ENCODE measurements at regions not wholly inside any gene's neighbourhood (a gene's known extent, or its start where the extent isn't known, plus 50 kb on each side); places are given as distances from the start of the nearest gene placed in this dataset.

DNA sequence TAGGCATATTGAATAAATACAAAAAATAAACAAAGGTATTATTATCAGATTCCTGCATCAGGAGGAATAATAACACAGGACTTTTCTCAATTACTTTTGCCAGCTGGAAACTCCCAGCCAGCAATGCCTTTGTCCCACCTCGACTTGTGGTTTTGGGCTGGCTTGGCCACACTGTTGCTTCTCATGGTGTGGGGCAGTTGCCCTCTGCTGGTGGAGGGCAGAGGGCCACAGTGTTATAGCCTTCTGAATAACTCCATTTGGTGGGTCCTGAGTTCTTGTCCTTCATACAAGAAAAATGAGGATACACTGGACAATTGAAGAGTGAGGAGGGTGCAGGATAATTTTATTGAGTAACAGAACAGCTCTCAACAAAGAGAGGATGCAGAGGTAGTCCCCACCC, 1206.0 kb upstream of the ADGRL3 start:
- TF ChIP-seq, protein P1, sequence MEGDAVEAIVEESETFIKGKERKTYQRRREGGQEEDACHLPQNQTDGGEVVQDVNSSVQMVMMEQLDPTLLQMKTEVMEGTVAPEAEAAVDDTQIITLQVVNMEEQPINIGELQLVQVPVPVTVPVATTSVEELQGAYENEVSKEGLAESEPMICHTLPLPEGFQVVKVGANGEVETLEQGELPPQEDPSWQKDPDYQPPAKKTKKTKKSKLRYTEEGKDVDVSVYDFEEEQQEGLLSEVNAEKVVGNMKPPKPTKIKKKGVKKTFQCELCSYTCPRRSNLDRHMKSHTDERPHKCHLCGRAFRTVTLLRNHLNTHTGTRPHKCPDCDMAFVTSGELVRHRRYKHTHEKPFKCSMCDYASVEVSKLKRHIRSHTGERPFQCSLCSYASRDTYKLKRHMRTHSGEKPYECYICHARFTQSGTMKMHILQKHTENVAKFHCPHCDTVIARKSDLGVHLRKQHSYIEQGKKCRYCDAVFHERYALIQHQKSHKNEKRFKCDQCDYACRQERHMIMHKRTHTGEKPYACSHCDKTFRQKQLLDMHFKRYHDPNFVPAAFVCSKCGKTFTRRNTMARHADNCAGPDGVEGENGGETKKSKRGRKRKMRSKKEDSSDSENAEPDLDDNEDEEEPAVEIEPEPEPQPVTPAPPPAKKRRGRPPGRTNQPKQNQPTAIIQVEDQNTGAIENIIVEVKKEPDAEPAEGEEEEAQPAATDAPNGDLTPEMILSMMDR (IDR thresholded peaks at IDR 0.05) = no peak
- no peak for TF ChIP-seq POLR2A (IDR thresholded peaks at IDR 0.05)
